ENCODE measurements at regions not wholly inside any gene's neighbourhood (a gene's known extent, or its start where the extent isn't known, plus 50 kb on each side); places are given as distances from the start of the nearest gene placed in this dataset.

DNA sequence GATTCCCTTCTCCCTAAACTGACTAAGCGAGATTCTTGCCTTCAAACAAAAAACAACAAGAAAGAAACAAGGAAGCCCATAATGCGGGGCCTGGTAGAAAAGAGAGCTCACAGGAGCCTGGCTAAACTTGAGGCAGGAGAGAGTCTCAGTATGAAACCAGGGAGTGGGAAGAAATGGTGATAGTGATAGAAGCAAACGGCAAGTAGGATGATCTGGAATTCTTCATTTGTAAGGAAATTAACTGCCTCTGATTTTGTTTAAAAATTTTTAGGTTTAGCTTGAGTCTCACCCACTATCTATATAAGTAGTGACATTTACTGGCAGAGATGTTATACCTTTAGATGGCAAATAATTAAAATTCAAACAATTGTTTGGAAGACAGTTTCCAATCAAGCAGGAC is 1356.5 kb upstream of the LRRTM1 start:
- 11% methylated on average over 3 of the region's 3 CpGs for whole genome bisulfite sequencing (ENCODE audit: insufficient coverage, insufficient replicate concordance, low lambda C conversion rate, missing lambda C conversion rate)
- Histone ChIP-seq H3K79me2 (ENCODE audit: control insufficient read depth, insufficient read depth, low read length) (no peaks in the 10 kb centered on the region), H3K36me3 (ENCODE audit: control insufficient read depth in 2 of 2, insufficient read depth in 2 of 2, low read length in 1 of 2) (no peaks in the 10 kb centered on the region), H3K27me3 (replicated peaks in 1 of 2; ENCODE audit: control insufficient read depth in 2 of 2, insufficient read depth in 2 of 2, low read length in 1 of 2) (no peaks in the 10 kb centered on the region), H2AFZ (ENCODE audit: control insufficient read depth, low read depth, low read length) (no peak overlapping the region), H3K4me2 (ENCODE audit: control insufficient read depth, insufficient read depth) (no peak overlapping the region), H3K27ac (ENCODE audit: control insufficient read depth, insufficient read depth) (no peak overlapping the region), H3K9ac (ENCODE audit: control insufficient read depth, insufficient read depth, low read length) (no peak overlapping the region), H4K20me1 (ENCODE audit: control insufficient read depth, insufficient read depth) (no peaks in the 10 kb centered on the region), H3K4me3 (no peak overlapping the region), H3K4me1 (ENCODE audit: control insufficient read depth, insufficient read depth, low read length) (no peaks in the 10 kb centered on the region), H3K9me3 (replicated peaks; ENCODE audit: control insufficient read depth, insufficient read depth, low read length) (no peaks in the 10 kb centered on the region)
- intact Hi-C loops (cut with micrococcal nuclease; ENCODE audit: unreplicated experiment), result no loop called here
- RAD21 ChIA-PET (ENCODE audit: unreplicated experiment), result no interaction called here
- SMC1A ChIA-PET (ENCODE audit: uncharacterized antibody, unreplicated experiment), result interaction anchor here (0.9 to 1.7 kb wide), 4 partner anchors 9 to 15 kb away, joined by 3 to 4 read pairs (median 4); no protein-coding TSS in a partner anchor
- TF ChIP-seq CBX5 (IDR thresholded peaks at IDR 0.05; ENCODE audit: low read depth) (no peak), ZNF24 (IDR thresholded peaks at IDR 0.05) (no peak), CHD1 (IDR thresholded peaks at IDR 0.05; ENCODE audit: low read depth, low read length) (no peak), BACH1 (IDR thresholded peaks at IDR 0.05; ENCODE audit: borderline replicate concordance) (no peak), HCFC1 (IDR thresholded peaks at IDR 0.05; ENCODE audit: low read length) (no peak), SUZ12 (IDR thresholded peaks at IDR 0.05; ENCODE audit: unreplicated experiment) (no peak), FOXK2 (IDR thresholded peaks at IDR 0.05) (no peak), RAD51 (IDR thresholded peaks at IDR 0.05) (no peak), SIN3A (IDR thresholded peaks at IDR 0.05; ENCODE audit: low read depth, low read length) (no peak), TCF3 (IDR thresholded peaks at IDR 0.05; ENCODE audit: borderline replicate concordance, insufficient read depth, low read depth, low read length) (no peak), CBX3 (IDR thresholded peaks at IDR 0.05; ENCODE audit: borderline replicate concordance, low read depth) (no peak)
- CTCF ChIA-PET, result interaction anchor here (1.8 kb wide), 1 partner anchor 9 kb away, joined by 4 read pairs; no protein-coding TSS in a partner anchor
- DNase-seq (ENCODE audit: low read depth, low spot score), result no peak
- no peak for ATAC-seq
- no TSS peak for BruUV-seq (replicated peaks)
- POLR2A ChIA-PET, result interaction anchor here (0.8 kb wide), 1 partner anchor 10 kb away, joined by 3 read pairs; no protein-coding TSS in a partner anchor
- in situ Hi-C loops (cut with MboI), result no loop called here
- FAIRE-seq, result no peak
